OCI-LY1 (cell line): ENCODE measurements at regions not wholly inside any gene's neighbourhood (a gene's known extent, or its start where the extent isn't known, plus 50 kb on each side); places are given as distances from the start of the nearest gene placed in this dataset.

Experiments
- EZH2 ChIP-seq: fragments of 200-600 bp; sonication (generic), shearing (Covaris generic); IDR thresholded peaks from 2 replicates; pipeline ENCODE4 v1.8.0; 2017; ENCODE audit warnings: borderline replicate concordance, mixed run types, mild to moderate bottlenecking, antibody characterized with exemption, low read length, moderate library complexity, mixed read lengths
- TF ChIP-seq, protein P1 (sequence below): fragments of 200-600 bp; sonication (generic), shearing (Covaris generic); IDR thresholded peaks from 2 replicates; pipeline ENCODE4 v1.5.1; 2017; ENCODE audit warnings: mild to moderate bottlenecking, antibody characterized with exemption, low read length, moderate library complexity, mixed read lengths

GRCh38 chr19:28170066-28170465 is 1042.9 kb downstream of the UQCRFS1 start:
- TF ChIP-seq, protein P1, sequence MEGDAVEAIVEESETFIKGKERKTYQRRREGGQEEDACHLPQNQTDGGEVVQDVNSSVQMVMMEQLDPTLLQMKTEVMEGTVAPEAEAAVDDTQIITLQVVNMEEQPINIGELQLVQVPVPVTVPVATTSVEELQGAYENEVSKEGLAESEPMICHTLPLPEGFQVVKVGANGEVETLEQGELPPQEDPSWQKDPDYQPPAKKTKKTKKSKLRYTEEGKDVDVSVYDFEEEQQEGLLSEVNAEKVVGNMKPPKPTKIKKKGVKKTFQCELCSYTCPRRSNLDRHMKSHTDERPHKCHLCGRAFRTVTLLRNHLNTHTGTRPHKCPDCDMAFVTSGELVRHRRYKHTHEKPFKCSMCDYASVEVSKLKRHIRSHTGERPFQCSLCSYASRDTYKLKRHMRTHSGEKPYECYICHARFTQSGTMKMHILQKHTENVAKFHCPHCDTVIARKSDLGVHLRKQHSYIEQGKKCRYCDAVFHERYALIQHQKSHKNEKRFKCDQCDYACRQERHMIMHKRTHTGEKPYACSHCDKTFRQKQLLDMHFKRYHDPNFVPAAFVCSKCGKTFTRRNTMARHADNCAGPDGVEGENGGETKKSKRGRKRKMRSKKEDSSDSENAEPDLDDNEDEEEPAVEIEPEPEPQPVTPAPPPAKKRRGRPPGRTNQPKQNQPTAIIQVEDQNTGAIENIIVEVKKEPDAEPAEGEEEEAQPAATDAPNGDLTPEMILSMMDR, result no peak
- TF ChIP-seq EZH2, result no peak
